Medulla oblongata (tissue), 1 donor: ENCODE measurements at regions not wholly inside any gene's neighbourhood (a gene's known extent, or its start where the extent isn't known, plus 50 kb on each side); places are given as distances from the start of the nearest gene placed in this dataset.

Experiments
- DNase-seq: peaks from one replicate; pipeline ENCODE4 v3.0.0-alpha.2; 2015; ENCODE audit errors: extremely low spot score

GRCh38 chr1:208298593-208299269 lies 54.5 kb upstream of the PLXNA2 start:
- DNase-seq, result peak; percentile 10

GRCh38 chr1:208300084-208300770 lies 56.0 kb upstream of the PLXNA2 start:
- DNase-seq, result no peak

- DNase-seq, result no peak
Observed at GRCh38 chr1:208302699-208303238, 58.6 kb upstream of the PLXNA2 start.

GRCh38 chr1:208303743-208304712 lies 59.8 kb upstream of the PLXNA2 start:
- DNase-seq, result no peak

GRCh38 chr1:208308221-208308620 lies 64.0 kb upstream of the PLXNA2 start:
- DNase-seq, result no peak

GRCh38 chr1:208309771-208310170 lies 65.6 kb upstream of the PLXNA2 start:
- DNase-seq, result no peak

GRCh38 chr1:208312706-208313105 lies 68.5 kb upstream of the PLXNA2 start:
- no peak for DNase-seq

GRCh38 chr1:208314431-208314830 lies 70.2 kb upstream of the PLXNA2 start:
- DNase-seq, result no peak

GRCh38 chr1:208318150-208318734 lies 74.1 kb upstream of the PLXNA2 start:
- no peak for DNase-seq

GRCh38 chr1:208324005-208324404 lies 79.8 kb upstream of the PLXNA2 start:
- DNase-seq, result no peak

GRCh38 chr1:208326033-208326432 lies 81.8 kb upstream of the PLXNA2 start:
- no peak for DNase-seq

GRCh38 chr1:208329300-208329699 lies 85.1 kb upstream of the PLXNA2 start:
- no peak for DNase-seq

GRCh38 chr1:208332036-208332773 lies 88.0 kb upstream of the PLXNA2 start:
- no peak for DNase-seq

- no peak for DNase-seq
Observed at GRCh38 chr1:208332774-208333126, 88.6 kb upstream of the PLXNA2 start.

- no peak for DNase-seq
Observed at GRCh38 chr1:208333676-208334075, 89.5 kb upstream of the PLXNA2 start.

- DNase-seq, result no peak
Observed at GRCh38 chr1:208335371-208336136, 91.4 kb upstream of the PLXNA2 start.

- no peak for DNase-seq
Observed at GRCh38 chr1:208336137-208336518, 91.9 kb upstream of the PLXNA2 start.

GRCh38 chr1:208339911-208340310 lies 95.7 kb upstream of the PLXNA2 start:
- no peak for DNase-seq

GRCh38 chr1:208343226-208343625 lies 99.0 kb upstream of the PLXNA2 start:
- DNase-seq, result no peak

GRCh38 chr1:208344202-208344857 lies 100.1 kb upstream of the PLXNA2 start:
- DNase-seq, result no peak
